VCaP (cell line): ENCODE measurements at regions not wholly inside any gene's neighbourhood (a gene's known extent, or its start where the extent isn't known, plus 50 kb on each side); places are given as distances from the start of the nearest gene placed in this dataset.

Source experiments
- H3K27ac ChIP-seq: fragments of 450-650 bp; 2 replicates; pipeline ENCODE4 v1.5.1; 2017
- CTCF ChIP-seq: fragments of 450-650 bp; conservative IDR thresholded peaks from 2 replicates; pipeline ENCODE4 v1.5.1; 2017; ENCODE audit warnings: mild to moderate bottlenecking, moderate library complexity

GRCh38 chr5:20469792-20470191 lies 481.8 kb upstream of the CDH18 start:
- no peak for TF ChIP-seq CTCF
- H3K27ac ChIP-seq = no peak overlapping the region

- H3K27ac ChIP-seq = no peak overlapping the region
- no peak for TF ChIP-seq CTCF
Observed at GRCh38 chr5:20469390-20469789, 481.4 kb upstream of the CDH18 start.

- H3K27ac ChIP-seq = no peak overlapping the region
- TF ChIP-seq CTCF = no peak
Observed at GRCh38 chr5:20466512-20466911, 478.5 kb upstream of the CDH18 start.

DNA sequence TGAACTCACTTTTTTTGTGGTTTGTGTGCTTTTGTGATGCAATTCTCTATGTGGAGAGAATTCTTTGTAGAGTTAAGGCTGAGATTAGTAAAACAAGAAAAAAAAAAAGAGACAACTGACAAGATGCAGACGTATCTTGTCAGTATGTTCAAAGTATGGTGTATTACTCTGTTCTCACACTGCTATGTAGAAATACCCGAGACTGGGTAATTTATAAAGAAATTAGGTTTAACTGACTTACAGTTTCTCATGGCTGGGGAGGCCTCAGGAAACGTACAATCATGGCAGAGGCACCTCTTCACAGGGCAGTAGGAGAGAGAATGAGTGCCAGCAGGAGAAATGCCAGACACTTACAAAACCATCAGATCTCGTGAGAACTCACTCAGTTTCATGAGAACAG lies 475.2 kb upstream of the CDH18 start:
- H3K27ac ChIP-seq = no peak overlapping the region
- no peak for TF ChIP-seq CTCF

- no peak overlapping the region for H3K27ac ChIP-seq
- TF ChIP-seq CTCF = no peak
Observed at GRCh38 chr5:20446121-20446520, 458.1 kb upstream of the CDH18 start.

GRCh38 chr5:20445326-20445860 lies 457.4 kb upstream of the CDH18 start:
- H3K27ac ChIP-seq = no peak overlapping the region
- TF ChIP-seq CTCF = no peak

DNA sequence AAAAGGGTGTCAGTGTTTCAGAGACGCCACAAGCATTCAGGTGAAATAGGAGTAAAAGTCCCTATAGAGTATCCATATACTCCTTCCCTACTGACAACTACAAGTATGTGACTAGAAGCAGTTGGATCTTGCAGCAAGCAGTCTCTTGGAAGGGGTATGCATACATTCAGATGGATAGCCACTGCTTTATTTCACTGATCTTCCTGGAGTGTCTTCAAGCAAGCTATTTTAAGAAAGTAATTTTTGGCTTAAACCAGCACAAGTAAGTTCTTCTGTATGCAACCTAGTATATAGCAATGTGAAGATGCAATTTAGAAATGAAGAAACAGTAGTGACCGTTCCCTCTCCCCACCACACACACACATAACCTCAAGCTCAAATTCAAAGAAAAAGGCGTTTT lies 446.8 kb upstream of the CDH18 start:
- TF ChIP-seq CTCF = no peak
- no peak overlapping the region for H3K27ac ChIP-seq
